PC-9 (cell line): ENCODE measurements at regions not wholly inside any gene's neighbourhood (a gene's known extent, or its start where the extent isn't known, plus 50 kb on each side); places are given as distances from the start of the nearest gene placed in this dataset.
A peak's percentile ranks its signal among the peaks of the same experiment; 100 is the strongest.

Experiments
- BruUV-seq: library from RNA; stranded (reverse); fragments of 400-500 nt; replicated peaks from 2 replicates; lab custom pipeline; 2021; lab: Mats Ljungman, UMichigan
- CTCF ChIA-PET: fragments of 300-600 bp; sonication (Branson Sonifier 250); formaldehyde crosslinking; loops from one replicate; lab custom pipeline; 2022; ENCODE audit warnings: antibody characterized with exemption; lab: Charles Lee
- POLR2A ChIA-PET: fragments of 300-600 bp; sonication (Branson Sonifier 250); formaldehyde crosslinking; loops from one replicate; lab custom pipeline; 2022; ENCODE audit warnings: antibody characterized with exemption; ENCODE audit not compliant: unreplicated experiment; lab: Charles Lee
- DNase-seq, 2 experiments: peaks; one replicate each; pipeline versions ENCODE4 v3.0.0 to v3.0.0-alpha.2; 2015 to 2022; ENCODE audit warnings: mixed read lengths in 1 of 2
- H2AFZ ChIP-seq: fragments of 200-600 bp; sonication (generic); 2 replicates; pipeline ENCODE4 v1.8.1; 2017; ENCODE audit warnings: antibody characterized with exemption
- H3F3A ChIP-seq: fragments of 200-600 bp; sonication (generic); 2 replicates; pipeline ENCODE4 v1.8.1; 2017; ENCODE audit warnings: antibody characterized with exemption, mild to moderate bottlenecking, low read depth; ENCODE audit not compliant: insufficient read depth
- H3K27ac ChIP-seq: fragments of 200-600 bp; sonication (generic); 2 replicates; pipeline ENCODE4 v1.6.1; 2016; ENCODE audit warnings: mixed run types
- H3K27me3 ChIP-seq: fragments of 200-600 bp; sonication (generic); 2 replicates; pipeline ENCODE4 v1.6.1; 2016; ENCODE audit warnings: low read depth, mixed run types; ENCODE audit not compliant: insufficient read depth
- H3K36me3 ChIP-seq: fragments of 200-600 bp; sonication (generic); 2 replicates; pipeline ENCODE4 v1.6.1; 2016; ENCODE audit warnings: low read depth, mixed run types
- H3K4me1 ChIP-seq: fragments of 200-600 bp; sonication (generic); replicated peaks from 2 replicates; pipeline ENCODE4 v1.6.1; 2016; ENCODE audit warnings: mixed run types; ENCODE audit not compliant: insufficient read depth
- H3K4me2 ChIP-seq: fragments of 200-600 bp; sonication (generic); 2 replicates; pipeline ENCODE4 v1.6.1; 2017; ENCODE audit warnings: mixed run types
- H3K4me3 ChIP-seq: fragments of 200-600 bp; sonication (generic); 2 replicates; pipeline ENCODE4 v1.6.1; 2016; ENCODE audit warnings: mixed run types
- H3K79me2 ChIP-seq: fragments of 200-600 bp; sonication (generic); 2 replicates; pipeline ENCODE4 v1.6.1; 2017; ENCODE audit warnings: low read depth, mixed run types
- H3K9me2 ChIP-seq: fragments of 200-600 bp; sonication (generic); 2 replicates; pipeline ENCODE4 v1.8.1; 2017; ENCODE audit warnings: mild to moderate bottlenecking; ENCODE audit not compliant: insufficient read depth
- H3K9me3 ChIP-seq: fragments of 200-600 bp; sonication (generic); 2 replicates; pipeline ENCODE4 v1.8.1; 2016; ENCODE audit warnings: low read depth; ENCODE audit not compliant: insufficient read depth
- H4K20me1 ChIP-seq: fragments of 200-600 bp; sonication (generic); 2 replicates; pipeline ENCODE4 v1.8.1; 2017; ENCODE audit not compliant: insufficient read depth
- CTCF ChIP-seq: fragments of 200-600 bp; sonication (generic); conservative IDR thresholded peaks from 2 replicates; pipeline ENCODE4 v1.6.1; 2017; ENCODE audit warnings: mixed run types, antibody characterized with exemption, mild to moderate bottlenecking, moderate library complexity
- EZH2 ChIP-seq: fragments of 200-600 bp; sonication (generic); IDR thresholded peaks from 2 replicates; pipeline ENCODE4 v1.8.0; 2017; ENCODE audit warnings: antibody characterized with exemption, low read depth
- intact Hi-C: fragments of 100-400 bp; cut with micrococcal nuclease; formaldehyde crosslinking; loops from one replicate; pipeline ENCODE4 v1.10.0; 2022; ENCODE audit not compliant: unreplicated experiment

GRCh38 chr2:164213916-164214315 is 407.4 kb downstream of the GRB14 start:
- Histone ChIP-seq H3K36me3 (no peaks in the 10 kb centered on the region), H3K9me3 (no peaks in the 10 kb centered on the region), H3K4me1 (no peaks in the 10 kb centered on the region), H3K9me2 (no peaks in the 10 kb centered on the region), H3K27me3 (no peaks in the 10 kb centered on the region), H3K4me3 (no peak overlapping the region), H3K4me2 (no peak overlapping the region), H2AFZ (no peak overlapping the region), H4K20me1 (no peaks in the 10 kb centered on the region), H3F3A (no peaks in the 10 kb centered on the region), H3K79me2 (no peaks in the 10 kb centered on the region), H3K27ac (no peak overlapping the region)
- BruUV-seq, result no TSS peak
- DNase-seq, result no peak
- TF ChIP-seq CTCF, result no peak
- TF ChIP-seq EZH2, result no peak
- ChIA-PET CTCF (no interaction called here), POLR2A (no interaction called here)
- intact Hi-C loops, result no loop called here

GRCh38 chr2:164205347-164205746 is 415.9 kb downstream of the GRB14 start:
- no peaks in the 10 kb centered on the region for H4K20me1 ChIP-seq
- ChIA-PET POLR2A (interaction anchor here (0.6 kb wide), 1 partner anchor 659 kb away, joined by 11 read pairs; no protein-coding TSS in a partner anchor), CTCF (interaction anchor here (0.5 kb wide), 1 partner anchor 23 kb away, joined by 3 read pairs; no protein-coding TSS in a partner anchor)
- no peaks in the 10 kb centered on the region for H3K36me3 ChIP-seq
- no peaks in the 10 kb centered on the region for H3F3A ChIP-seq
- H3K27ac ChIP-seq, result peak overlapping the region; percentile 48; the same call in 1 of the 2 replicates
- peak; percentile 12 to 66 for DNase-seq
- no TSS peak for BruUV-seq
- H3K9me3 ChIP-seq, result no peaks in the 10 kb centered on the region
- intact Hi-C loops, result no loop called here
- H3K79me2 ChIP-seq, result no peaks in the 10 kb centered on the region
- no peak overlapping the region for H3K4me3 ChIP-seq
- H3K9me2 ChIP-seq, result no peaks in the 10 kb centered on the region
- no peak overlapping the region for H2AFZ ChIP-seq
- no peaks in the 10 kb centered on the region for H3K27me3 ChIP-seq
- no peak for TF ChIP-seq EZH2
- no peak for TF ChIP-seq CTCF
- peak overlapping the region; percentile 25 for H3K4me2 ChIP-seq
- peaks cover 15% of the 10 kb centered on the region for H3K4me1 ChIP-seq

GRCh38 chr2:164203131-164203530 is 418.2 kb downstream of the GRB14 start:
- no peaks in the 10 kb centered on the region for H3K79me2 ChIP-seq
- TF ChIP-seq EZH2 (no peak), CTCF (no peak)
- no peaks in the 10 kb centered on the region for H3K27me3 ChIP-seq
- H3K4me3 ChIP-seq, result no peak overlapping the region
- H3F3A ChIP-seq, result no peaks in the 10 kb centered on the region
- no peaks in the 10 kb centered on the region for H4K20me1 ChIP-seq
- H2AFZ ChIP-seq, result no peak overlapping the region
- H3K36me3 ChIP-seq, result no peaks in the 10 kb centered on the region
- ChIA-PET CTCF (no interaction called here), POLR2A (no interaction called here)
- H3K4me1 ChIP-seq, result peaks cover 15% of the 10 kb centered on the region
- no peak for DNase-seq
- H3K27ac ChIP-seq, result no peak overlapping the region
- intact Hi-C loops, result loop anchor here (2.0 kb wide), 1 partner anchor 854 kb away; no protein-coding TSS in a partner anchor
- no TSS peak for BruUV-seq
- H3K4me2 ChIP-seq, result no peak overlapping the region
- H3K9me2 ChIP-seq, result no peaks in the 10 kb centered on the region
- no peaks in the 10 kb centered on the region for H3K9me3 ChIP-seq
